AG09319 (cell line): ENCODE measurements at regions not wholly inside any gene's neighbourhood (a gene's known extent, or its start where the extent isn't known, plus 50 kb on each side); places are given as distances from the start of the nearest gene placed in this dataset.

Experiments used
- DNase-seq: peaks from one replicate; pipeline ENCODE4 v3.0.0-alpha.2; 2010; ENCODE audit warnings: low read depth; ENCODE audit errors: extremely low read depth
- TF ChIP-seq, protein P1 (sequence below): IDR thresholded peaks from 2 replicates; pipeline ENCODE4 v1.5.1; 2011; ENCODE audit warnings: low read depth, mild to moderate bottlenecking, inconsistent platforms, low read length, moderate library complexity

DNA sequence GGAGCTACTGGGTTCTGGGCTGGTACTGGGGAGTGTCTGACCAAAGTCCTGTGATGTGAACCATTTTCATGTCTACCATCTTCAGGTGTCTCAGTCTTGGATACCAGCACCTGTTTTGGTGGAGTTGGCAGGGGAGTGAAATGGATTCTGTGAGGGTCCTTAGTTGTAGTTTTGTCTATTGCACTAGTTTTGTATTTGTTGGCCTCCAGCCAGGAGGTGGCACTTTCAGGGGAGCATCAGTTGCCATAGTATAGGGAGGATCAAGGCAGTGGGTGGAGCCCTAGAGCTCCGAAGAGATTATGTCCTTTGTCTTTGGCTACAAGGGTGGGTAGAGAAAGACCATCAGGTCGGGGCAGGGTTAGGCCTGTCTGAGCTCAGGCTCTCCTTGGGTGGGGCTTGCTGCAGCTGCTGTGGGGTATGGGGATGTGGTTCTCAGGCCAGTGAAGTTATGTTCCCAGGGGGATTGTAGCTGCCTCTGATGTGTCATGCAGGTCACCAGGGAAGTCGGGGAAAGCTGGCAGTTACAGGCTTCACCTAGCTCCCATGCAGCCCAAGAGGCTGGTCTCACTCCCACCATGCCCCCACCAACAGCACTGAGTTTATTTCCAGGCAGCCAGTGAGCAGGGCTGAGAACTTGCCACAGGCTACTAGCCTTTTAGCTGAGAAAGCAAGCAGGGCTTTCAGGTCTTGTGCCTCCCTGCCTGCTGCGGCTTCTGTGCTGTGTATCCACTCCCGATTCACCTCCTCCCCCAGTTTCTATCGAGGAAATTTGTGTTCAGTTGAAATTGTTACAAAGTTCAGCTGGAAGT, 153.1 kb downstream of the ZNF365 start:
- DNase-seq, result no peak

DNA sequence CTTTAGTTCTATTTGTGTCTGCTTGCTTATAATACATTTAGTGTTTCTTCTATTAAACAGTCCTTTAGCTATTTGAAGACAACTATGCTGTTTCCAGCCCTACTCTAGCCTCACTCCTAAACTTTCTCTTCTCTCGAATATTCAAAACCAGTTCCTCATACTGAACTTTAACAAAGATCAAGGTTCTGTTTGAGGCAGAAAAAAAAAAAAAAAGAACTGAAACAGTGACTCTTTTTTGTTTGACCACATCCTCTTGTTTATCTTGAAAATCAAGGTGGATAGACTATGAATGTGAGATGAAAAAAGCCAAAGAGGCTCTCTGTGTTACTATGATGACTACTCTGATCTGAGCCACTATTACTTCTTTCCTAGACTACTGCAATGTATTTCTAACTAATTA, 154.3 kb downstream of the ZNF365 start:
- TF ChIP-seq, protein P1, sequence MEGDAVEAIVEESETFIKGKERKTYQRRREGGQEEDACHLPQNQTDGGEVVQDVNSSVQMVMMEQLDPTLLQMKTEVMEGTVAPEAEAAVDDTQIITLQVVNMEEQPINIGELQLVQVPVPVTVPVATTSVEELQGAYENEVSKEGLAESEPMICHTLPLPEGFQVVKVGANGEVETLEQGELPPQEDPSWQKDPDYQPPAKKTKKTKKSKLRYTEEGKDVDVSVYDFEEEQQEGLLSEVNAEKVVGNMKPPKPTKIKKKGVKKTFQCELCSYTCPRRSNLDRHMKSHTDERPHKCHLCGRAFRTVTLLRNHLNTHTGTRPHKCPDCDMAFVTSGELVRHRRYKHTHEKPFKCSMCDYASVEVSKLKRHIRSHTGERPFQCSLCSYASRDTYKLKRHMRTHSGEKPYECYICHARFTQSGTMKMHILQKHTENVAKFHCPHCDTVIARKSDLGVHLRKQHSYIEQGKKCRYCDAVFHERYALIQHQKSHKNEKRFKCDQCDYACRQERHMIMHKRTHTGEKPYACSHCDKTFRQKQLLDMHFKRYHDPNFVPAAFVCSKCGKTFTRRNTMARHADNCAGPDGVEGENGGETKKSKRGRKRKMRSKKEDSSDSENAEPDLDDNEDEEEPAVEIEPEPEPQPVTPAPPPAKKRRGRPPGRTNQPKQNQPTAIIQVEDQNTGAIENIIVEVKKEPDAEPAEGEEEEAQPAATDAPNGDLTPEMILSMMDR, result no peak
- DNase-seq, result no peak

More for the DNA sequence above, 153.1 kb downstream of the ZNF365 start:
- TF ChIP-seq, protein P1, result no peak

DNA sequence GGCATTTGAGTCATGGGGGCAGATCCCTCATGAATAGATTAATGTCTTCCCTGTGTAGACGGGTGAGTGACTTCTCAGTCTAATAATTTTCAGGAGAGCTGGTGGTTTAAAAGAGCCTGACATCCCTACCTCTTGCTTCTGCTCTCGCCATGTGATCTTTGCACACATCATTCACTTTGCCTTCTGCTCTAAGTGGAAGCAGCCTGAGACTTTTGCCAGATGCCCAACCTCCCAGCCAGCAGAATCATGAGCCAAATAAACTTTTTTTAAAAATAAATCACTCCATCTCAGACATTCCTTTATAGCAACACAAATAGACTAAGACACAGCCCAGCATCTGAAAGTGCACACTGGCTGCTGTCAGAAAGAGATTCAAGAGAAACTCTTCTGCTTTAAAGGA, 155.2 kb downstream of the ZNF365 start:
- DNase-seq, result no peak
- TF ChIP-seq, protein P1, result no peak

DNA sequence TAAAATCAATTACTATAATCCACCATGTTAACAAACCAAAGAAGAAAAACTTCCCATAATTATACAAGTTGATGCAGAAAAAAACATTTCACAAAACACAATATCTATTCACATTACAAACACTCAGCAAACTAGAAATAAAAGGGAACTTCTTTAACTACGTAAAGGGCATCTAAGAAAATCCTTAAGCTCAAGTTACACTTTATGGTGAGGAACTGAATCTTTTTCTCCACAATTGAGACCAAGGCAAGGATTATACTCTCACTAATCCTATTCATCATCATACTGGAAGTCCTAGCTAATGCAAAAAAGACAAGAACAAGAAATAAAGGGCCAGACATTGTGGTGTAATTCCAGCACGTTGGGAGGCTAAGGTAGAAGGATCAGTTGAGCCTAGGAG, 159.9 kb downstream of the ZNF365 start:
- DNase-seq, result no peak
- TF ChIP-seq, protein P1, result no peak

DNA sequence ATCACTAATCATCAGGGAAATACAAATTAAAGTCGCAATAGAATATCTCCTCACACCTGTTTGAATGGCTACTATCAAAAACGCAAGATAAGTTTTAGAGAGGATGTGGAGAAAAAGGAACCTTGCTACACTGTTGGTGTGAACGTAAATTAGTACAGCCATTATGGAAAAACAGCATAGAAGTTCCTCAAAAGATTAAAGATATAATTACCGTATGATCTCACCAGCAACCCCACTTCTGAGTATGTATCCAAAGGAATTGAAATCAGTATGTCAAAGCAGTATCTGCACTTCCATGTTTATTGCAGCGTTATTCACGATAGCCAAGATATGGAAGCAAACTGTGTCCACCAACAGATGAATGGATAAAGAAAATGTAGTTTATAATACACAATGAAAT, 164.4 kb downstream of the ZNF365 start:
- DNase-seq, result no peak
- TF ChIP-seq, protein P1, result no peak

DNA sequence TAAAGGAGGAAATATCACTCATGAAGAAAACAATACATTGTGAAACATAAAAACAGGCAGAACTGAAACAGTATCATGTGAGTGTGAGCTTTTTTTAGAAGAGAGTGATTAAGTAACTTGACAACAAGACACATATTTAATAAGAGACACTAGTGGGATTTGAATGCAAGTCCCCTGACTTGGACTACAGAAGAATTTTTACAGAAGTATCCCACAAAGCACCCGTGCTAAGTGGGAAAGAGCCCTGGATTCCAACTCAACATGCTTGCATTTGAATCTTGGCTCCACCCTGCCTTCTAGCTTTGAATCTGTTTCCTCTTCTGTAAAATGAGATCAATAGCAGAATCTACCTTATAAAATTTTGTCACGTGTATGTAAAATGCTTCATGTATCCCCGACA, 166.2 kb downstream of the ZNF365 start:
- no peak for DNase-seq
- TF ChIP-seq, protein P1, result no peak

DNA sequence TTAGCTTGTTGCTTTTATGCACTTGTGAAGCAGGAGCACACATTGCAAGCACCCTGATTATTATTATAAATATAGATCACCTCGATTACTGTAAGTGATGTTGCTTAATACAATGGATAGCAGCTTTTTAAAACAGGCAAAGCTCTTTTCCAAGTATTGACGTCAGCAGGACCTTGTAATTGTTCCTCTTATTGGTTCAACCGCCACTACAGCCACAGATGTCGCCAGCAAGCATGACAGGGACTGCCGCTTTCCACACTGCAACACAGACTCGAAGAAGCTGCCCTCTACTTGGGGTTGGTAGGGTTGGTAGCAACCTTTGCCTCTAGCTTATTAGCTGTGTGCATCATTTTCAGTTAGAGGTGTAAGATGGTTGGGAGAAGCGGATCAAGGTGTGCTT, 167.6 kb downstream of the ZNF365 start:
- no peak for DNase-seq
- TF ChIP-seq, protein P1, result no peak
